ENCODE measurements at regions not wholly inside any gene's neighbourhood (a gene's known extent, or its start where the extent isn't known, plus 50 kb on each side); places are given as distances from the start of the nearest gene placed in this dataset.

DNA sequence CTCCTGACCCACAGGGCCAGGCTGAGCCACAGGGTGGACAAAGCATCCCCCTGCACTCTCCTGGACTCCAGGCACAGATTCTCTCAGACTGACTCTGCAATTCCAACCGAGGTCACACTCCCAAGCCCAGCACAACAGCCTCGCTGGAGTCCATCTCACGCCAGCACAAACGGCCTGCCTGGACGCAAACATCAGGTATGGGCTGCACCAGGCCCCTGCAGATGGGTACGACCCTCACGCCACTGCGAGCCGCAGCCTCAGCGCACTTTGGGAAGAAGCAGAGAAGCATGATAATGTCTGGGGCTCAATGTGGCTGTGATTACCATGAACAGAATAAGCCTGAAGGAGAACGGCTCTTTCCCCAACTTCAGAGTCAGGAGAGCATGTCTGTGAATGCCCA is 66.4 kb upstream of the CFAP46 start:
- TF ChIP-seq POLR2AphosphoS5 (IDR thresholded peaks at IDR 0.05) (no peak), POLR2A (IDR thresholded peaks at IDR 0.05) (no peak), EP300 (IDR thresholded peaks at IDR 0.05; ENCODE audit: low read depth) (no peak)
- TF ChIP-seq, protein P1, sequence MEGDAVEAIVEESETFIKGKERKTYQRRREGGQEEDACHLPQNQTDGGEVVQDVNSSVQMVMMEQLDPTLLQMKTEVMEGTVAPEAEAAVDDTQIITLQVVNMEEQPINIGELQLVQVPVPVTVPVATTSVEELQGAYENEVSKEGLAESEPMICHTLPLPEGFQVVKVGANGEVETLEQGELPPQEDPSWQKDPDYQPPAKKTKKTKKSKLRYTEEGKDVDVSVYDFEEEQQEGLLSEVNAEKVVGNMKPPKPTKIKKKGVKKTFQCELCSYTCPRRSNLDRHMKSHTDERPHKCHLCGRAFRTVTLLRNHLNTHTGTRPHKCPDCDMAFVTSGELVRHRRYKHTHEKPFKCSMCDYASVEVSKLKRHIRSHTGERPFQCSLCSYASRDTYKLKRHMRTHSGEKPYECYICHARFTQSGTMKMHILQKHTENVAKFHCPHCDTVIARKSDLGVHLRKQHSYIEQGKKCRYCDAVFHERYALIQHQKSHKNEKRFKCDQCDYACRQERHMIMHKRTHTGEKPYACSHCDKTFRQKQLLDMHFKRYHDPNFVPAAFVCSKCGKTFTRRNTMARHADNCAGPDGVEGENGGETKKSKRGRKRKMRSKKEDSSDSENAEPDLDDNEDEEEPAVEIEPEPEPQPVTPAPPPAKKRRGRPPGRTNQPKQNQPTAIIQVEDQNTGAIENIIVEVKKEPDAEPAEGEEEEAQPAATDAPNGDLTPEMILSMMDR (IDR thresholded peaks at IDR 0.05), result no peak
